HG03571 (cell line): ENCODE measurements at regions not wholly inside any gene's neighbourhood (a gene's known extent, or its start where the extent isn't known, plus 50 kb on each side); places are given as distances from the start of the nearest gene placed in this dataset.

Source experiments
- ATAC-seq: cut with Tn5 transposase; IDR thresholded peaks from one replicate; pipeline ENCODE4 v1.9.1; 2021; ENCODE audit not compliant: unreplicated experiment

- ATAC-seq = no peak
These were observed 1703.8 kb downstream of the MAT2B start for GRCh38 chr5:165209101-165209727.

GRCh38 chr5:165224366-165225045, 1719.1 kb downstream of the MAT2B start:
- ATAC-seq = no peak

DNA sequence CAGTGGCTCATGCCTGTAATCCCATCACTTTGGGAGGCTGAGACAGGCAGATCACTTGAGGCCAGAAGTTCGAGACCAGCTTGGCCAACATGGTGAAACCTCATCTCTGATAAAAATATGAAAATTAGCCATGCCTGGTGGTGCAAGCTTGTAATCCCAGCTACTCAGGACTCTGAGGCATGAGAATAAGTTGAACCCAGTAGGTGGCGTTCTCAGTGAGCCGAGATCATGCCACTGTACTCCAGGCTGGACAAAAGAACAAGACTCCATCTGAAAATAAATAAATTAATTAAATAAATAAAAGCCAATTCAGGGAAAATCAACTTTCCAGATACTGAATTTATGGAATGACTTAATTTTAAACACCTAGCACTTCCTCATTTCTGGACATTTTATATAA, 1722.1 kb downstream of the MAT2B start:
- no peak for ATAC-seq

DNA sequence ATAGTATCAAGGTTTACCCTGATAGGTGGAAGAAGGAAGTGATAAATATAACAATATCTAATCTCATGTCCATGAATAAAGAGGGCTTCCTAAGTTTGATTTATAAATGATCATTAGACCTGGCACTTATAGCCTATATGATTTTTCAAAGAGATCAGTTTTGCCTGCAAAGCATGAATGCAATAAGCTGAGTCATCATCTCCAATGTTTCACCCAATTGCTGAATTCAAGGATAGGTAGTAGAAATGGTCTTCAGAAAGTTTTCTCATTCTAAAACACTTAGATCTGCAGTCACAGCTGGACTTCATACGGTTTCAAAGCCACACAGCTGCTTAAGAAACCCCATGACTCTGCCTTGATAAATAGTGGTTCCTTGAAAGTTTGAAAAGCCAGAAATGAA, 1722.8 kb downstream of the MAT2B start:
- no peak for ATAC-seq

GRCh38 chr5:165231821-165232508, 1726.5 kb downstream of the MAT2B start:
- no peak for ATAC-seq

- ATAC-seq = no peak
These were observed 1727.2 kb downstream of the MAT2B start for GRCh38 chr5:165232509-165233028.

DNA sequence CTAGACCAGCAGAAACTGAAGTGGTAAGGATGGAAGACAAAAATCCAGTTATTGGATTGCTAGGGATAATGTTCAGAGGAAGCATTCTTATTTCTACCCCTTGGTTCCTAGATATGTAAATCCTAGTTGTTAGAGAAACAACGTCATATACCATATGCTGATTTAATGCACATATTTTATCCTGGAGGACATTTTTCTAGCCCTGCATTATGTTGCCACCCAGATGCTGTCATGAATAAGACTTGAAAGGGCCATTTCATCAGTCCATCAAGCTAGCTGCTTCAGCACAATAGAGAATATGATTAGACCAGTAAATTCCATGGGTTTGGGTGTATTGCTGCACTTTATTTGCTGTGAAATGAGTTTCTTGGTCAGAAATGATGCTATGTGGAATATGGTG, 1736.4 kb downstream of the MAT2B start:
- no peak for ATAC-seq

GRCh38 chr5:165242646-165243045, 1737.2 kb downstream of the MAT2B start:
- no peak for ATAC-seq

GRCh38 chr5:165244407-165244806, 1739.0 kb downstream of the MAT2B start:
- no peak for ATAC-seq

DNA sequence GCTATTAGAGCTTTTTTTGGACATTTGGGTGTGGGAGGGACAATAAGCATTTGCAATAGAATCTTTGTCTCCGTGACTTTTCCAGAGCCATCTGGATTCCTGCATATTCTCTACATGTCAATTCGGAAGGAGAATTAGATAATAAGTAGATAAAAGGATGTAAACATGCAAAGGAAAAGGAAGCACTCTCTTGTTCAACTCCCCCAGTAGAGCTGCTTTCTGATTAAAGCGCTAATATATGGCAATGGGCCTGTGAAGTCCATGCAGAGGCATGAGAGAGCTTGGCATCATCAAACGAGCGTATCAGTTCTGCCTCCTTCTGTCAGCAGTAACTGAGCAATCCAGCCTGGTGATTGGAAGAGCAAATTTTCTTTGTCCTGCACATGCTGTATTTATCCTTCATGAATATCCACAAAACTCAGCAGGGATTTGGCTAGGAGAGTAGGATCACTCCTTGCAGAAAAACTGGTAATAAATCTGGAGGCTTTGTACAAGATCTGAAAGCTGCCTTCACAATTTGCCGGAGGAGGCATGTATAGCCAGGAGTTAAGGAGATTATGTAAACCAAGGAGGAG, 1752.9 kb downstream of the MAT2B start:
- ATAC-seq = no peak

GRCh38 chr5:165260426-165260825, 1755.0 kb downstream of the MAT2B start:
- no peak for ATAC-seq

DNA sequence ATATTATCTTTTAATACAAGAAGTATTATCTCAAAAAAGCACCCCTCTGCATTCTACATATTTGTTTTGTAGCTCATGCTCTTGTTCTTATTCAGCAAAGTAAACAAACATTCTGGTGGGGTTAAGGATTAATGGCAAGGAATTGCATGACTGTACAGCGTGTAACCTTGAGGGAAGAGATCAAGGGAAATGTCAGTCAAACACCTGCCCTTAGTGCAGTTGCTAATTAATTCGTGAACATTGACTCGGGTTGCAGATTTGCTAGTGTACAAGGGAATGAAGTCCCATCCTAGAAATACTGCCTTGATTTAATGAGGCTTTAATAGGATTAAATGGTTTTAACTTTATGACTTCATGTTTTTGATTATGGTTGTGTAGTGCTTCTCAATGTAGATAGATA, 1758.1 kb downstream of the MAT2B start:
- ATAC-seq = no peak

GRCh38 chr5:165266939-165267338, 1761.5 kb downstream of the MAT2B start:
- ATAC-seq = no peak

DNA sequence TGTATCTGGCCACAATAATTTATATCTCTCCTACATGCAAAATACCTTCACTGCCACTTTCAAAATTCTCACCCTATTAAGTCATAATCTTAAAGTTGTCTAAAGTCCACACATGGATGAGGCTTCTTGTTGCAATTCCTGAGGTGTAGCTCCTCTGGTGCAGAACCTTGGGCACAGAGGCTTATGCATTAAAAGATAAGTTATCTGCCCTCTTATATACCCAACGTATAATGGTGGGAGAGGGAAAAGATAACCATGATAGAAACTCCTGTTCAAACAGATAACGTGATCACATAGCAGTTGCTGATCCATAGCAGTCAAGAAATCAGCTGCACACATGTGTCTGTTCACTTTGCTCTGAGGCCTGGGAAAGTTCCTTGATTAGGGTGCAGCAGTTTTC, 1767.0 kb downstream of the MAT2B start:
- no peak for ATAC-seq

- ATAC-seq = no peak
These were observed 1772.2 kb downstream of the MAT2B start for GRCh38 chr5:165277661-165278060.

DNA sequence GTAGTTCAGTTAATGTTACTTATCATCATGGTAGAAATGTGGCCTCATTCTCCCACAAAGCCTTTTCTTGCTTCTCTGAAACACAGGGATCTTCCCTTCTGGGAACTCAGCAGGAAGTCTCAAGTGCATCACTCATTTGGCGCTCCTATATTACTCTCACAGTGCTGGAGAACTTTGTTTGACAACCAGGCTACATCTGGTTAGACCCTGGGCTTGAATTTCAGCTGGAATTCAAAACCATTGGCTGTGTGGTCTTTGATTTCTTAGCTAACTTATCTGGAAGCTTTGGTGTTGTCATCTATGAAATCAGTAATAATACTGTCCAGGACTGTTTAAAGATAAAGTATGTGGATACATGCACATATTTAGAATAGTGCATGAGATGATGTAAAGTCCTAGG, 1777.1 kb downstream of the MAT2B start:
- ATAC-seq = no peak

GRCh38 chr5:165286692-165287091, 1781.3 kb downstream of the MAT2B start:
- ATAC-seq = no peak

- ATAC-seq = no peak
These were observed 1785.1 kb downstream of the MAT2B start for GRCh38 chr5:165290535-165290934.

GRCh38 chr5:165296401-165297130, 1791.1 kb downstream of the MAT2B start:
- no peak for ATAC-seq

DNA sequence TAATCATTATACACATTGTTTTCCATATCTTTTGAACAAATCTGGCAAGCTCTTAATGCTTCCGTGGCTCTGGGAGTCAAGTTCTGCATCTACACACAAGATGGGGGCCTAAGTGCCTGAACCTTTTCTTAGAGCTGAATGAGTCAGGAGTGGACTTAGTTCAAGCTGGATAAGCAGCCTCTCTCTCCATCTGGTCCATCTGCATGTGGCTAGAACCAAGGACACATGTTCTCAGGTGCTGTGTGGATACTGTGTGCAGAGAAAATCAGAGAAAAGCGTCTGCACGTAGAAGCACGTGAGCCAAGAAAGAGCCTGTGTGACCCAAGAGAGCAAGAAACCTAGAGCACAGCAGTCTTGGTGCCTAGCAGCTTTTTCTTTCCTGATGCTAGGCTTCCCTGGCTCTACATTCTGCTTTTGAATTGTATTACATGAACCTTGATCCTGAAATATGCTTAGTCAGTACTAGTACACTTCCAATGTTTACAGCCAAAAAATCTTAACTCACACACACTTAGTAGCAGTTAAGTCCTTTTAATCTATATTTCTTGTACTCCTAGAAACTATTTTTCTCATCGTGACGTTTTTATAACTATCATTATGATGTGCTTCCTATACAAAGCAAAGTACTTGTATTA, 1798.9 kb downstream of the MAT2B start:
- ATAC-seq = no peak

DNA sequence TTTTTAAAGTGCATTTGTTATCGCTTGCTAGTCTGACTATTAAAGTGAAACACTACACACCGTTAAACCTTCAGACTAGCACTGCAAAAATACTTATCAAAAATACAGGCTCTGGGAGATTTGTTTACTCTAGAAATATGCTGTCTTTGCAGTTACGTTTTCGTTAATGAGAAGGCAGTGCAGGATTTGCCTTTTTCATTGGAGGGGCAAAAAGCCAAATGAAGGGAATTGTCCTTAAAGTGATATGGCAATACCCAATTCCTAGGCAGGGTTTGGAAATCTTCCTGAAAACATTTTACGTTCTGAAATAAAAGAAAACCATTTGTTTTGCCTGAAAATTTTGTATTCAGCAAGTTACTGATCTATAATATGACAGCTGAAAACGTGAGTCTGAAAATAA, 1800.2 kb downstream of the MAT2B start:
- ATAC-seq = no peak
